G401.6 (cell line): ENCODE measurements at regions not wholly inside any gene's neighbourhood (a gene's known extent, or its start where the extent isn't known, plus 50 kb on each side); places are given as distances from the start of the nearest gene placed in this dataset.
"Not testable (repeated sequence)": the region's sequence is repeated elsewhere in the genome, so short reads cannot be mapped to it uniquely, and the experiment has no call there.

Source experiments
- FAIRE-seq: peaks from 2 replicates; lab custom pipeline; 2012; peaks lifted over from hg19 to GRCh38; lab: Jason Lieb, UNC

GRCh38 chrX:14351611-14352303 lies 177.6 kb upstream of the GLRA2 start:
- no peak for FAIRE-seq

GRCh38 chrX:14347523-14347922 lies 181.8 kb upstream of the GLRA2 start:
- no peak for FAIRE-seq

- FAIRE-seq, result peak; percentile 30
Measured at GRCh38 chrX:14344172-14344940, 185.0 kb upstream of the GLRA2 start.

- FAIRE-seq, result no peak
Measured at GRCh38 chrX:14309431-14309830, 219.9 kb upstream of the GLRA2 start.

- FAIRE-seq, result not testable (repeated sequence)
Measured at GRCh38 chrX:14308976-14309375, 220.4 kb upstream of the GLRA2 start.

GRCh38 chrX:14303891-14304290 lies 225.4 kb upstream of the GLRA2 start:
- FAIRE-seq, result no peak

GRCh38 chrX:14302561-14302960 lies 226.8 kb upstream of the GLRA2 start:
- not testable (repeated sequence) for FAIRE-seq

GRCh38 chrX:14300376-14300775 lies 229.0 kb upstream of the GLRA2 start:
- no peak for FAIRE-seq

GRCh38 chrX:14295426-14295825 lies 233.9 kb upstream of the GLRA2 start:
- no peak for FAIRE-seq

- no peak for FAIRE-seq
Measured at GRCh38 chrX:14291666-14292500, 237.5 kb upstream of the GLRA2 start.

GRCh38 chrX:14290335-14290734 lies 239.0 kb upstream of the GLRA2 start:
- no peak for FAIRE-seq

GRCh38 chrX:14274691-14275090 lies 245.0 kb upstream of the GEMIN8 start:
- FAIRE-seq, result no peak

- FAIRE-seq, result no peak
Measured at GRCh38 chrX:14267216-14267615, 237.5 kb upstream of the GEMIN8 start.

- FAIRE-seq, result no peak
Measured at GRCh38 chrX:14266705-14267104, 237.0 kb upstream of the GEMIN8 start.

GRCh38 chrX:14243823-14244222 lies 214.1 kb upstream of the GEMIN8 start:
- no peak for FAIRE-seq

- FAIRE-seq, result no peak
Measured at GRCh38 chrX:14235004-14235403, 205.3 kb upstream of the GEMIN8 start.

- no peak for FAIRE-seq
Measured at GRCh38 chrX:14232688-14233087, 203.0 kb upstream of the GEMIN8 start.

GRCh38 chrX:14228611-14229010 lies 198.9 kb upstream of the GEMIN8 start:
- FAIRE-seq, result no peak

- FAIRE-seq, result no peak
Measured at GRCh38 chrX:14220386-14220944, 190.8 kb upstream of the GEMIN8 start.

GRCh38 chrX:14209034-14209433 lies 179.3 kb upstream of the GEMIN8 start:
- no peak for FAIRE-seq

- FAIRE-seq, result no peak
Measured at GRCh38 chrX:14194711-14195110, 165.0 kb upstream of the GEMIN8 start.

- no peak for FAIRE-seq
Measured at GRCh38 chrX:14193547-14193946, 163.9 kb upstream of the GEMIN8 start.

- no peak for FAIRE-seq
Measured at GRCh38 chrX:14173873-14174272, 144.2 kb upstream of the GEMIN8 start.
